Right lobe of liver (tissue), 4 donors: ENCODE measurements at regions not wholly inside any gene's neighbourhood (a gene's known extent, or its start where the extent isn't known, plus 50 kb on each side); places are given as distances from the start of the nearest gene placed in this dataset.

Source experiments
- CTCF ChIP-seq, 4 donors: fragments of 200-600 bp in 3 of 4; fragments of 450-650 bp in 1 of 4; IDR thresholded peaks; one replicate each; pipeline versions ENCODE4 v1.5.1 to v1.8.0; 2016 to 2022; ENCODE audit warnings: antibody characterized with exemption in 4 of 4, mild to moderate bottlenecking in 2 of 4
- POLR2A ChIP-seq: fragments of 450-650 bp; IDR thresholded peaks from one replicate; pipeline ENCODE4 v1.6.1; 2017; ENCODE audit warnings: antibody characterized with exemption, mild to moderate bottlenecking
- donor health status: DM: no; HTN: no; CAD: no.
- donor health status: DM: no; HTN: no; CAD: no.
- donor health status: DM: no; HTN: yes; CAD: no.

GRCh38 chr20:60695226-60696000 lies 556.6 kb upstream of the CDH4 start:
- no peak for TF ChIP-seq CTCF (IDR thresholded peaks at IDR 0.05)
- no peak for TF ChIP-seq POLR2A
